Embryonic facial prominence (tissue), 1 donor: ENCODE measurements at regions not wholly inside any gene's neighbourhood (a gene's known extent, or its start where the extent isn't known, plus 50 kb on each side); places are given as distances from the start of the nearest gene placed in this dataset.
"Not testable (repeated sequence)": the region's sequence is repeated elsewhere in the genome, so short reads cannot be mapped to it uniquely, and the experiment has no call there.

Source experiments
- DNase-seq: peaks from one replicate; pipeline ENCODE4 v3.0.0-alpha.2; 2016; ENCODE audit errors: extremely low spot score

GRCh38 chr7:26074919-26075318 is 77.1 kb upstream of the NFE2L3 start:
- DNase-seq: no peak

GRCh38 chr7:26076691-26077090 is 75.3 kb upstream of the NFE2L3 start:
- DNase-seq: no peak

GRCh38 chr7:26078437-26079336 is 73.3 kb upstream of the NFE2L3 start:
- DNase-seq: no peak

- no peak for DNase-seq
These were observed 70.4 kb upstream of the NFE2L3 start for GRCh38 chr7:26081638-26082037.

GRCh38 chr7:26083113-26083512 is 68.9 kb upstream of the NFE2L3 start:
- DNase-seq: no peak

- no peak for DNase-seq
These were observed 67.6 kb upstream of the NFE2L3 start for GRCh38 chr7:26084418-26084817.

GRCh38 chr7:26085771-26086170 is 66.2 kb upstream of the NFE2L3 start:
- no peak for DNase-seq

- DNase-seq: no peak
These were observed 64.5 kb upstream of the NFE2L3 start for GRCh38 chr7:26087321-26088091.

GRCh38 chr7:26089469-26089868 is 62.5 kb upstream of the NFE2L3 start:
- not testable (repeated sequence) for DNase-seq

- peak; percentile 45 for DNase-seq
These were observed 61.0 kb upstream of the NFE2L3 start for GRCh38 chr7:26090927-26091519.

- DNase-seq: no peak
These were observed 60.1 kb upstream of the NFE2L3 start for GRCh38 chr7:26091933-26092332.

GRCh38 chr7:26093023-26093422 is 59.0 kb upstream of the NFE2L3 start:
- DNase-seq: no peak

- DNase-seq: no peak
These were observed 55.9 kb upstream of the NFE2L3 start for GRCh38 chr7:26096136-26096535.

GRCh38 chr7:26097837-26098668 is 53.9 kb upstream of the NFE2L3 start:
- no peak for DNase-seq

- no peak for DNase-seq
These were observed 52.8 kb upstream of the NFE2L3 start for GRCh38 chr7:26099236-26099635.

- no peak for DNase-seq
These were observed 51.3 kb upstream of the NFE2L3 start for GRCh38 chr7:26100406-26101339.

- DNase-seq: no peak
These were observed 50.4 kb upstream of the NFE2L3 start for GRCh38 chr7:26101361-26102151.

GRCh38 chr7:26102176-26102575 is 49.8 kb upstream of the NFE2L3 start:
- no peak for DNase-seq
